Colonic mucosa (tissue), 4 donors: ENCODE measurements at regions not wholly inside any gene's neighbourhood (a gene's known extent, or its start where the extent isn't known, plus 50 kb on each side); places are given as distances from the start of the nearest gene placed in this dataset.

Experiments
- DNase-seq: peaks from one replicate; pipeline ENCODE4 v3.0.0-alpha.2; 2020
- H3K27ac ChIP-seq: fragments of 200-600 bp; one replicate; pipeline ENCODE4 v1.8.0; 2021
- H3K27me3 ChIP-seq: fragments of 200-600 bp; one replicate; pipeline ENCODE4 v1.8.0; 2021
- H3K36me3 ChIP-seq: fragments of 200-600 bp; one replicate; pipeline ENCODE4 v1.8.0; 2021
- H3K4me1 ChIP-seq: fragments of 200-600 bp; one replicate; pipeline ENCODE4 v1.8.0; 2021; ENCODE audit warnings: mild to moderate bottlenecking
- H3K4me3 ChIP-seq: fragments of 200-600 bp; one replicate; pipeline ENCODE4 v1.8.0; 2021
- H3K9ac ChIP-seq, 2 donors: one replicate each; pipeline ENCODE4 v1.7.0; 2013; ENCODE audit warnings: control low read depth in 2 of 2, low read depth in 2 of 2, low read length in 2 of 2
- H3K9me3 ChIP-seq: fragments of 200-600 bp; one replicate; pipeline ENCODE4 v1.8.0; 2021
- intact Hi-C: fragments of 100-400 bp; cut with DNase I; formaldehyde crosslinking; loops from one replicate; pipeline ENCODE4 v1.14.1; 2022
- TF ChIP-seq, protein P1 (sequence below): fragments of 200-600 bp; IDR thresholded peaks from one replicate; pipeline ENCODE4 v1.8.0; 2022; ENCODE audit warnings: antibody characterized with exemption, mild to moderate bottlenecking
- donor health status: healthy.
- donor health status: DM: no; HTN: no; CAD: no.
- donor health status: DM: no; HTN: no; CAD: no.

DNA sequence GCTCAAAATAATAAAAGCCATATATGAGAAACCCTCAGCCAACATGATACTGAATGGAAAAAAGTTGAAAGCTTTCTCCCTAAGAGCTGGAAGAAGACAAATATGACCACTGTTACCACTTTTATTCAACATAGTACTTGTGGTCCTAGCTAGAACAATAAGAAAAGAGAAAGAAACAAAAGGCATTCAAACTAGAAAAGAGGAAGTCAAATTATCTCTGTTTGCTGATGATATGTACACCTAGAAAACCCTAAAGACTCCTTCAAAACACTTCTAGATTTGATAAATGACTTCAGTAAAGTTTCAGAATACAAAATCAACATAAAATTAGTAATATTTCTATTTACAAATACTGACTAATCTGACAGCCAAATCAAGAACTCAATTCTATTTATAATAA, 328.8 kb upstream of the GCFC2 start:
- DNase-seq = no peak
- Histone ChIP-seq H3K36me3 (no peaks in the 10 kb centered on the region), H3K9me3 (no peaks in the 10 kb centered on the region), H3K9ac (no peak overlapping the region), H3K4me3 (no peak overlapping the region), H3K27me3 (no peaks in the 10 kb centered on the region), H3K27ac (no peak overlapping the region), H3K4me1 (no peaks in the 10 kb centered on the region)
- TF ChIP-seq, protein P1, sequence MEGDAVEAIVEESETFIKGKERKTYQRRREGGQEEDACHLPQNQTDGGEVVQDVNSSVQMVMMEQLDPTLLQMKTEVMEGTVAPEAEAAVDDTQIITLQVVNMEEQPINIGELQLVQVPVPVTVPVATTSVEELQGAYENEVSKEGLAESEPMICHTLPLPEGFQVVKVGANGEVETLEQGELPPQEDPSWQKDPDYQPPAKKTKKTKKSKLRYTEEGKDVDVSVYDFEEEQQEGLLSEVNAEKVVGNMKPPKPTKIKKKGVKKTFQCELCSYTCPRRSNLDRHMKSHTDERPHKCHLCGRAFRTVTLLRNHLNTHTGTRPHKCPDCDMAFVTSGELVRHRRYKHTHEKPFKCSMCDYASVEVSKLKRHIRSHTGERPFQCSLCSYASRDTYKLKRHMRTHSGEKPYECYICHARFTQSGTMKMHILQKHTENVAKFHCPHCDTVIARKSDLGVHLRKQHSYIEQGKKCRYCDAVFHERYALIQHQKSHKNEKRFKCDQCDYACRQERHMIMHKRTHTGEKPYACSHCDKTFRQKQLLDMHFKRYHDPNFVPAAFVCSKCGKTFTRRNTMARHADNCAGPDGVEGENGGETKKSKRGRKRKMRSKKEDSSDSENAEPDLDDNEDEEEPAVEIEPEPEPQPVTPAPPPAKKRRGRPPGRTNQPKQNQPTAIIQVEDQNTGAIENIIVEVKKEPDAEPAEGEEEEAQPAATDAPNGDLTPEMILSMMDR = no peak
- intact Hi-C loops = no loop called here

DNA sequence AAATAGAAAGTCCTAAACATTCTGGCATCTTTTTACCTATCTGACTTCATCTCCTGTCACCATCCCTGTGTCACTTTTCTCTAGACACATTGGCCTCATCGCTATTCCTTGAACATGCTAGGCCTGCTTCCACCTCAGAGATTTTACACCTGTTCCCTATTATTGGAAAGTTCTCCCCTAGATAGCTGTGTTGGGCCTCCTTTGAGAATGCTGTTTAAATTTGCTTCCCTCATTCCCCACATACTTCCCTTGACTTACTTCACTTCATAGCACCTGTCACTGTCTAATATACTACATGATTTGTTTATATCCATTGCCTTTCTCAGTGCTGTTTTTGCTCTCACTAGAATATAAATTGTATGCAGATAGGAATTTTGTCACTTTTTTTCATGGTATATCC, 317.0 kb upstream of the GCFC2 start:
- Histone ChIP-seq H3K27me3 (no peaks in the 10 kb centered on the region), H3K9me3 (no peaks in the 10 kb centered on the region), H3K36me3 (no peaks in the 10 kb centered on the region), H3K27ac (no peak overlapping the region), H3K4me3 (no peak overlapping the region), H3K9ac (no peak overlapping the region), H3K4me1 (no peaks in the 10 kb centered on the region)
- no peak for DNase-seq
- intact Hi-C loops = no loop called here
- TF ChIP-seq, protein P1 = no peak

DNA sequence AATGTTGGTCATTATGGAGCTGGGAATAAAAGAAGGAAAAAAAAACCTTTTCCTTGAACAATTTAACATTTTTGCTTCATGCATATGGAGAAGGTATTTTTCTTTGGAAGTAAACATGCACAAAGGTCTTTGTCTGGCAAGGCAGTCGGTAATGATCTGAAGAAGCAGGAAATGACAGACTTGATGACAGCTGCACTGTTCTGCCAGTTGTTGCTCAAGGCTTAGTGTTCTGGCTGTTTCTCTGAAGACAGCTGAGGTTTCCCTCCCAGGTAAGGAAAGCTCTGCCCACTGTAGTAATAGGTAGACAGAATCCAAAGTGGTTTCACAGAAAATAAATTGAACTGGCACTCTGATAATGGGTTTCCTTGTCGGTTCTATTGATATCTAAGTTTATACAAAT, 308.4 kb upstream of the GCFC2 start:
- H3K9ac ChIP-seq = no peak overlapping the region
- H3K4me1 ChIP-seq = no peaks in the 10 kb centered on the region
- H3K36me3 ChIP-seq = no peaks in the 10 kb centered on the region
- TF ChIP-seq, protein P1 = no peak
- no peak for DNase-seq
- no peaks in the 10 kb centered on the region for H3K27me3 ChIP-seq
- no peaks in the 10 kb centered on the region for H3K9me3 ChIP-seq
- intact Hi-C loops = no loop called here
- H3K27ac ChIP-seq = no peak overlapping the region
- H3K4me3 ChIP-seq = no peak overlapping the region

DNA sequence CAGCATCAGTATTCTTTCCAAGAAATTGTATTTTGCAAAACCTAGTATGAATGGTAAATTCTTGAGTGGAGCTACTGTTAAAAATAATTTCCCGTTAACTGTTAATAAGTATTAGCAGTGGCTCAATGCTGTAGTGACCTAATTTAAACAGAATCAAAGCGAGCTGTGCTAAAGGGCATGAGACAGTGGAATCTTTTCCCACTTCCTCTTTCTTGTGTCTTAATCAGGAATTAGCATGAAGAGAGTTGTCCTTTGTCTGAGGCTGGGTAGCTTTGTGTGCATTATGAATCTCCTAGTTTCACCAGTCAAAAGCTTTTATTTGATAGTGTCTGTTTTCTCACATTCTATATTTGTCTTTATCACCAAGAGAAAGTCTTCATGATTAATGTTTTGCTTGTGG, 298.8 kb upstream of the GCFC2 start:
- DNase-seq = no peak
- Histone ChIP-seq H3K36me3 (no peaks in the 10 kb centered on the region), H3K4me1 (no peaks in the 10 kb centered on the region), H3K27me3 (no peaks in the 10 kb centered on the region), H3K27ac (no peak overlapping the region), H3K9ac (no peak overlapping the region), H3K4me3 (no peak overlapping the region), H3K9me3 (no peaks in the 10 kb centered on the region)
- TF ChIP-seq, protein P1 = no peak
- intact Hi-C loops = no loop called here

DNA sequence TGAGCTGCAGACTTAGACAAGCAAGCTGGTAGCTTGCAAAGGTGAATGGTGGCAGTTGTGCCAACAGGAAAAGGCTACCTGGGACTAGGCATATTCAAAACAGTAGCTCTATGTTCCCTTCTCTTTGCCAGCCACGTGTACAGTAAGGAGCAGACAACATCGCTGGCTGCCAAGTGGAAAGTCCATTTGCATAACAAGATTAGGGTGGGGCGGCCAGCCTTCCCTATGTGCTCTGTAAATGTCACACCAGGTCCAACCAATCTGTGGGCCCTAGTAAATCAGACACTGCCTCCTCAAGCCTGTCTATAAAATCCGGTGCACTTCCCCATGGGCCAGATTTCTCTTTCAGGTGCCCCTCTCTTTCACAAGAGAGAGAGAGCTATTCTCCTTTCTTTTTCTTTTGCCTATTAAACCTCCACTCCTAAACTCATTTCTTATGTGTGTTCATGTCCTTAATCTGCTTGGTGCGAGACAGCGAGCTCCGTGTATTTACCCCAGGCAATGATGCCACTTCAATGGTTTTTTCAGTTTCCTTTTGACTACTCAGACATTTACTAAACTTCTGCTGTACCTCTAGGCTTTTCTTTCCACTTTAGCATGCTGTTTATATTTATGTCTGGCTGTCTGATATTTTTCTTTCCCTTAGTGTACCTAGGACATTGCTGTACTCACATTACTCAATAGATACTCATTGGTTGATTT, 297.4 kb upstream of the GCFC2 start:
- H3K9ac ChIP-seq = no peak overlapping the region
- H3K9me3 ChIP-seq = no peaks in the 10 kb centered on the region
- H3K4me1 ChIP-seq = no peaks in the 10 kb centered on the region
- no peak overlapping the region for H3K27ac ChIP-seq
- H3K4me3 ChIP-seq = no peak overlapping the region
- TF ChIP-seq, protein P1 = no peak
- DNase-seq = peak; percentile 70
- intact Hi-C loops = no loop called here
- no peaks in the 10 kb centered on the region for H3K27me3 ChIP-seq
- H3K36me3 ChIP-seq = no peaks in the 10 kb centered on the region
